ENCODE measurements at regions not wholly inside any gene's neighbourhood (a gene's known extent, or its start where the extent isn't known, plus 50 kb on each side); places are given as distances from the start of the nearest gene placed in this dataset.

GRCh38 chr20:58145506-58146080 is 82.9 kb downstream of the ANKRD60 start:
- H3K27me3 ChIP-seq (replicated peaks; ENCODE audit: control insufficient read depth, insufficient read depth, low read length) = no peaks in the 10 kb centered on the region; the same call in 1 of the 2 replicates
- H3K9me3 ChIP-seq = peaks cover 14% of the 10 kb centered on the region
- peak in 1 of 2 experiments; percentile 22 for DNase-seq
- H3K9me3 Mint-ChIP-seq (ENCODE audit: unreplicated experiment) = no peaks in the 10 kb centered on the region
- no peaks in the 10 kb centered on the region for H3K36me3 ChIP-seq (ENCODE audit: control insufficient read depth, insufficient read depth, low read length)
- H3K27ac Mint-ChIP-seq (ENCODE audit: unreplicated experiment) = no peak overlapping the region
- no TSS peak for BruUV-seq (replicated peaks)
- intact Hi-C loops (cut with micrococcal nuclease; ENCODE audit: unreplicated experiment) = no loop called here
- no peak overlapping the region for H3K4me3 ChIP-seq (ENCODE audit: low read depth, low read length)
- POLR2A ChIA-PET = no interaction called here
- no peak overlapping the region for H3K4me3 Mint-ChIP-seq (ENCODE audit: unreplicated experiment)
- H3K4me1 Mint-ChIP-seq (ENCODE audit: low read depth, unreplicated experiment) = no peaks in the 10 kb centered on the region
- peaks cover 33% of the 10 kb centered on the region for H3K27me3 Mint-ChIP-seq (ENCODE audit: insufficient read depth, unreplicated experiment)
- CTCF ChIA-PET = interaction anchor here (0.6 to 1.2 kb wide), 3 partner anchors 9 to 13 kb away, joined by 3 to 4 read pairs (median 3); no protein-coding TSS in a partner anchor
- TF ChIP-seq, protein P1, sequence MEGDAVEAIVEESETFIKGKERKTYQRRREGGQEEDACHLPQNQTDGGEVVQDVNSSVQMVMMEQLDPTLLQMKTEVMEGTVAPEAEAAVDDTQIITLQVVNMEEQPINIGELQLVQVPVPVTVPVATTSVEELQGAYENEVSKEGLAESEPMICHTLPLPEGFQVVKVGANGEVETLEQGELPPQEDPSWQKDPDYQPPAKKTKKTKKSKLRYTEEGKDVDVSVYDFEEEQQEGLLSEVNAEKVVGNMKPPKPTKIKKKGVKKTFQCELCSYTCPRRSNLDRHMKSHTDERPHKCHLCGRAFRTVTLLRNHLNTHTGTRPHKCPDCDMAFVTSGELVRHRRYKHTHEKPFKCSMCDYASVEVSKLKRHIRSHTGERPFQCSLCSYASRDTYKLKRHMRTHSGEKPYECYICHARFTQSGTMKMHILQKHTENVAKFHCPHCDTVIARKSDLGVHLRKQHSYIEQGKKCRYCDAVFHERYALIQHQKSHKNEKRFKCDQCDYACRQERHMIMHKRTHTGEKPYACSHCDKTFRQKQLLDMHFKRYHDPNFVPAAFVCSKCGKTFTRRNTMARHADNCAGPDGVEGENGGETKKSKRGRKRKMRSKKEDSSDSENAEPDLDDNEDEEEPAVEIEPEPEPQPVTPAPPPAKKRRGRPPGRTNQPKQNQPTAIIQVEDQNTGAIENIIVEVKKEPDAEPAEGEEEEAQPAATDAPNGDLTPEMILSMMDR (IDR thresholded peaks at IDR 0.05; ENCODE audit: insufficient read depth in 1 of 2, low read depth in 1 of 2, low read length in 1 of 2, severe bottlenecking in 1 of 2, unreplicated experiment in 1 of 2) = no peak
- peaks cover 16% of the 10 kb centered on the region for H3K4me1 ChIP-seq
- H3K36me3 Mint-ChIP-seq (ENCODE audit: insufficient read depth, unreplicated experiment) = no peaks in the 10 kb centered on the region

DNA sequence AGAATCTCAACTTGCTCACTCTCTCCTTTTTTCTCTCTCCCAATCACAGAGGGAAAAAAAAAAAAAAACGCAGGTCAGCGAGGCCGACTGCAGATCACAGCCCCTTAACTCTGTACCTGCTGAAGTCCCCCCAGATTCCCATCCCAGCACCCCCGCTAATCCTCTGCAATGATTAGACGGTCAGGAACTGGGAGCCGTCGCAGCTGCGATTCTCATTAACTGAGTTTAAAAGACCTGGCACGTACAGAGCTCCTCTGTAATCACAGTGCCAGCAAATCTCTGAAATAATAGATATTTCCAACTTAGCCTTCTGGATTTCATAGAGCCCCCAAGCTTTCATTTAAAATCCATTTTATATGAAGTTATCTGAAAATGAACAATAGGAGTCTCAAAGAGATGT is 84.4 kb downstream of the ANKRD60 start:
- intact Hi-C loops (cut with micrococcal nuclease; ENCODE audit: unreplicated experiment) = no loop called here
- Histone ChIP-seq H3K27me3 (replicated peaks; ENCODE audit: control insufficient read depth, insufficient read depth, low read length) (no peaks in the 10 kb centered on the region; the same call in 1 of the 2 replicates), H3K9me3 (peaks cover 14% of the 10 kb centered on the region), H3K36me3 (ENCODE audit: control insufficient read depth, insufficient read depth, low read length) (no peaks in the 10 kb centered on the region), H3K4me3 (ENCODE audit: low read depth, low read length) (no peak overlapping the region), H3K4me1 (peaks cover 16% of the 10 kb centered on the region)
- Mint-ChIP-seq H3K4me3 (ENCODE audit: unreplicated experiment) (no peak overlapping the region), H3K27ac (ENCODE audit: unreplicated experiment) (no peak overlapping the region), H3K9me3 (ENCODE audit: unreplicated experiment) (no peaks in the 10 kb centered on the region), H3K27me3 (ENCODE audit: insufficient read depth, unreplicated experiment) (peaks cover 32% of the 10 kb centered on the region), H3K36me3 (ENCODE audit: insufficient read depth, unreplicated experiment) (no peaks in the 10 kb centered on the region), H3K4me1 (ENCODE audit: low read depth, unreplicated experiment) (no peaks in the 10 kb centered on the region)
- no TSS peak for BruUV-seq (replicated peaks)
- CTCF ChIA-PET = interaction anchor here (0.6 kb wide), 1 partner anchor 1283 kb away, joined by 3 read pairs; no protein-coding TSS in a partner anchor
- POLR2A ChIA-PET = no interaction called here
- TF ChIP-seq, protein P1 (IDR thresholded peaks at IDR 0.05; ENCODE audit: insufficient read depth in 1 of 2, low read depth in 1 of 2, low read length in 1 of 2, severe bottlenecking in 1 of 2, unreplicated experiment in 1 of 2) = no peak
- peak in 1 of 2 experiments; percentile 25 for DNase-seq

GRCh38 chr20:58143531-58143930 is 84.9 kb downstream of the ANKRD60 start:
- no peaks in the 10 kb centered on the region for H3K9me3 Mint-ChIP-seq (ENCODE audit: unreplicated experiment)
- Histone ChIP-seq H3K36me3 (ENCODE audit: control insufficient read depth, insufficient read depth, low read length) (no peaks in the 10 kb centered on the region), H3K27me3 (replicated peaks; ENCODE audit: control insufficient read depth, insufficient read depth, low read length) (no peaks in the 10 kb centered on the region; the same call in 1 of the 2 replicates), H3K9me3 (peaks cover 14% of the 10 kb centered on the region), H3K4me3 (ENCODE audit: low read depth, low read length) (no peak overlapping the region), H3K4me1 (peaks cover 16% of the 10 kb centered on the region)
- peak in 1 of 2 experiments; percentile 27 for DNase-seq
- ChIA-PET POLR2A (no interaction called here), CTCF (no interaction called here)
- no peaks in the 10 kb centered on the region for H3K36me3 Mint-ChIP-seq (ENCODE audit: insufficient read depth, unreplicated experiment)
- TF ChIP-seq, protein P1 (IDR thresholded peaks at IDR 0.05; ENCODE audit: insufficient read depth in 1 of 2, low read depth in 1 of 2, low read length in 1 of 2, severe bottlenecking in 1 of 2, unreplicated experiment in 1 of 2) = no peak
- intact Hi-C loops (cut with micrococcal nuclease; ENCODE audit: unreplicated experiment) = no loop called here
- no peak overlapping the region for H3K4me3 Mint-ChIP-seq (ENCODE audit: unreplicated experiment)
- peaks cover 29% of the 10 kb centered on the region for H3K27me3 Mint-ChIP-seq (ENCODE audit: insufficient read depth, unreplicated experiment)
- no peaks in the 10 kb centered on the region for H3K4me1 Mint-ChIP-seq (ENCODE audit: low read depth, unreplicated experiment)
- no TSS peak for BruUV-seq (replicated peaks)
- H3K27ac Mint-ChIP-seq (ENCODE audit: unreplicated experiment) = no peak overlapping the region
